NCI-H524 treated with DMSO at 0.1 percent for 48 hours (cell line): ENCODE measurements at regions not wholly inside any gene's neighbourhood (a gene's known extent, or its start where the extent isn't known, plus 50 kb on each side); places are given as distances from the start of the nearest gene placed in this dataset.

ENCODE experiments used
- DNase-seq: peaks from one replicate; lab custom pipeline; 2025; lab: John Stamatoyannopoulos, UW

DNA sequence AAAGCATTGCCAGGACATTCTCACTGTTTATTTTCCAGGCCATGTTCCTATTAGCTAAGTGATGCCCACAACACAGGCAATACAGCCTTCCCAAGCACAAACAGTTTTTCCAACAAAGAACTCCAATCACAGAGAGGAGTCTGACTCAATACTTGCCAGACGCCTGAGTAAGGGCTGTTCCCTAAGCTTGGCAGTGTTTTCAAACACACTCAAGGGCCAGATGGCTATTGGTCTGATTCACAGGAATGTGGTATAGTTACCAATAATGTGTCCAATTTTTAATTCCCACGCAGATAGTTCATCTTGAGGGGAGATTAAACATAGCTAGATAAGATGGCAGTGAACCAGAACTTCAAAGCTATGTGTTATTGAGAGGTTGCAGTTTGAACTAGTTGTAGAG is 381.0 kb downstream of the SNAPC1 start:
- no peak for DNase-seq

DNA sequence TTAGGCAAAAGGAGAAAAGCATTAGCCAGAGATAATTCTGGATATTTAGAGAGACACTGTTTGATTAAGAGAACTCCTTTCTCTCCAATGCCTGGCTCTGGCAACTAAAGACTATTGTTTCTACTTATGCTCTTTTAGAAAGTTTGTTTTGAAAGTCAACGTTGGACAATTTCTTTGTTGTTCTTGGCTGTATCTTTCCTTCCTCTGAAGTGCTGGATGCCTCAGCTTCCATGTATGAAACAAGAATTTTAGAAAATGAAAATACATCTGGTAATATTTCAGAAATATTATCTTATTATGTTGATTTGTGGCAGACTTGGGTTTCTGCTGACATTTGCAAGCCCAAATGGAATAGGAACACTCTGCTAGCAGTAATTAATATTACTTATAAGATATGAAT is 382.6 kb downstream of the SNAPC1 start:
- DNase-seq = no peak

DNA sequence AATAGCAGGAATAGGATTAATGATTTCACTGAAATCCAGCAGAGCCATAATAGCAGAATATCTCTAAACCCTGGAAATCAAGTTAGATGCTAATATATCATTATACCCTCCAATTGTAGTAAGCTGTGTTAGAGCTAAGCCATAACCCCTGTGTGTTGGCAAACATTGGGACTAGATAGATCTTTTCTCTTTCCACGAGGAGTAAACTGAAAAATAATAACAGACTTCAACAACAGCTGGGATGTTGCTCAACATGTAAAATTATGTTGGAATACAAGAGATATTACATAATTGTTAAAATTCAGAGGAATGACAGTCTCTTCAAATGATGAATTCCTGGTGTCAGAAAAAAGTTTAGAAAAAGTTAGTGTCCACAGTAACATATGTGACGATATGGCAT is 383.8 kb downstream of the SNAPC1 start:
- no peak for DNase-seq

DNA sequence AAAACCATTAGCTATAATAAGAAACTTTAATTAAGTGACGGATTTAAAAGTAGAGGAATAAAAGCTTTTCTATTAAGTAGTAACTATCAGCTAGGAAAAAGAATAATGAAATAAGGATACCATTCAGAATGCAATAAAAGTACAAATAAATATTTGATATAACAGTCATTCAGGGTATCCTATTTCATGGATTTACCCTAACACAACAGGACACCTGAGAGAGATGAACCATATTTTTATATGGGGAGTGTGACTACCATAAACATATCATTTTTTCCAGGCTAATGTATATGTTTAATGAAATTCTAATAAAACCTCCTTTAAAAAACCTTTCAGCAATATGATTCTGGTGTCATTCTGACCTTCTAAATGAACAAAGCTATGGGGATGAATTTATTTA is 393.8 kb downstream of the SNAPC1 start:
- DNase-seq = no peak

DNA sequence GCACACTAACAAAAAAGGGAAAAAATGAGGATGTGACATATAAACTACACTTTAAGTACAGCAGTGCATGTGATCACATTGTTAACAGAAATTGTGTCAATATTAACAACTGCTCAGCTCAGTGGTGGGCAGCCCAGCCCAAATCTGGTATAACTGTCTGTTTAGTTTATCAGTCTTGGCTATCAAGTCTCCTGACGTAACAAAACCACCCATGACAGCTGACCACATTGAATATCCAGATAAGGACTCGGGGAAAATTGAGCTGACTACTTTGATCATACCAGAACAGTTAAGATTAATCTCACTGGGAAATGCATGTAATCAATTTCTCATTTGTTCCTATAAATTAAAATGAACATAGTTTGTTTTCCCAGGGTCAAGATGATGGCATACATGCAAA is 396.6 kb downstream of the SNAPC1 start:
- DNase-seq = no peak

DNA sequence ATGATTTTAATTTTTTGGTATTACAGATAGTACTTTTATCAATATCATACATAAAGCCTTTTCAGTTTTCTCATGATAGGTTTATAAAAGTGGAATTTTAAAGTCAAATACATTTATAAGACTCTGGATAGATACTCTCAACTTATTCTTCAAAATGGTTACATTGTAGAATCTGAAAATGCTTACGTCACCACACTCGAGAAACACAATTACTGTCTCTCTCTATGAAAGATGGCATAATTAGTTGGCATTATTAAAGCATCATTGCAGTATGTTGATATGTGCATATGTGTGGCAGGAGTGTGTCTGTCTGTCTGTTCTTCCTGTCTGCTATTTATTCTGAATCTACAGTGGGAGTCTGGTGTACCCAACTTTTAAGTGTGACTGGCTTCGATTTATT is 397.1 kb downstream of the SNAPC1 start:
- DNase-seq = no peak

DNA sequence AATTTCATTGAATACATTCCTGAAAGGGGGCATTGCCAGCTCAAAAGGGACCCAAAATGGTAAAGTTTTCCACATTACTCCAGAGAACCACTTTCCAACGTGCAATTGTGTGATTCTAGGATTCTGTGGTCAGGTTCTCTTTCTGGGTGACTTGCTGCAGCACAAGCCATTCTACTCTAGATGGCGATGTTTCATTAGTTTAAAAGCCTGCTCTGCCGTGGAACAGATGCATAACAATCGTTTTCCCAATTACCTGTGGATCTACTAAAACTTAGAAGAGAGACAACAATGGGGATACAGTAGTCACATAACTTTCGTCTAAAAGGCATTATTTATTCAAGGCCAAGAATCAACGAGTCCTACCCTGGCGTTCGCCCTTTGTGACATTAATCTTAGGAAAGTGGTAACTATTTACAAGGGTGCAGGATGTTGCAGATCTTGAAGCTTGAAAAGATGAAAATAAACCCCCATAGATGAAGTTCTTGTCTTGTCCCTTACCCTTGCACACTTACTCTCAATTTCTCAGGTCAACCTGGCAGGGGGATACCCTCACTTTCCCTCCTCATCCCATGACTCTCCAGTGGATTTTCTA is 400.9 kb downstream of the SNAPC1 start:
- peak; percentile 28 for DNase-seq

DNA sequence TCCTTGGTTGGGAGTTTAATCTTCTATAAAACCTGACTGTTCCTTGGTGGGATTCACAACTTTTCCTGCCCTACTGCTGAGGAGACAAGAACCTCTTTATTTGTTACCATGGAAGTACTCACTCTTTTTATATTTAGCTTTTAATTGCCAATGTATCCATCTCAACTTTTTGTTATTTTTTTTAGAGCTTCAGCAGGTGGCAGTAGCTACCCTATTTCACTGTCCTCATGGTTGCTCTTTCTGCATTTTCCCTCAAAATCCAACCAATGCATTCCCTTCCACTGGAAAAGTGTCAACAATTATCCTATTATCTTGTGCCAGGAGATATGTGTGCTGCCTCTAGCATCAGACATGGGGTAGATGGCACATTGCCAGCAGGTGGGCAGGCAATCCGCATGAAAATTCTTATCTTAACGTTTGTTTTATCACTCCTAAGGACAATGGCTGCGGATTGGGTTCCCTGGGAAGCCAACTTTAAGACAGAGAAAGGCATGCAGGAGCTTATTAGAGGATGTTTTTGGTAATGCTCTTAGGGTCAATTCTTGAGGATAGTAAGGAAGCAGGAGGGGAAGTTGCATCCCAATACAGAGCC is 406.4 kb downstream of the SNAPC1 start:
- no peak for DNase-seq

DNA sequence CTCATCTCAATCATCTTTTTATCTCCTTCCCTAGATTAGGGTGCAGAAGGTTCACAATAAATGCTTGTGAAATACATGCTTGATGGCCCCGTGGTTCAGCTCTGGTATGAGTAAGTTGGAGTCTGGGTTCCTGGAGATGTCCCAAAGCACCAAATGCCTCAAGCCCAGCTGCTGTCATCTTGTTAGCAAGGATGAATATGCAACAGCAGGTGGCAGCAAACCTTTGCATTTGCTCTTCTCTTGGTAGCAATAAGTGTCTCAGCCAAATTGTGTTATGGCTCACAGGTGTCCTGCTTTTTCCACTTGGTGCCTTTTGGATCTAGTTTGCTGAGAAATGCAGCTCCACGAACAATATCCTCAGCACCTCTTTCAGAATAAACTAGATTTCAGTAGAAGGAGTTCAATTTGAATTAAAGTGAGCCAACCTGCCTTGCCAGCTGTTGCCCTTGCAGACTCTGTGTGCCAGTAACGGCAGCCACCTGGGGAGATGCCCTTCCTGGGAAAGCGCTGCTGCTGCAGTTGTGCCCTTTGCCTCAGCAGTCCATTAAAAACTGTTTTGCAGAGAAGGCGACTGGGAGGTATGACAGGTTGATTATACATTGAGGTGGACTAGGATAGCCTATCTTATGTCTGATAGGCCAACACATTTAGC is 417.3 kb downstream of the SNAPC1 start:
- DNase-seq = peak; percentile 70

DNA sequence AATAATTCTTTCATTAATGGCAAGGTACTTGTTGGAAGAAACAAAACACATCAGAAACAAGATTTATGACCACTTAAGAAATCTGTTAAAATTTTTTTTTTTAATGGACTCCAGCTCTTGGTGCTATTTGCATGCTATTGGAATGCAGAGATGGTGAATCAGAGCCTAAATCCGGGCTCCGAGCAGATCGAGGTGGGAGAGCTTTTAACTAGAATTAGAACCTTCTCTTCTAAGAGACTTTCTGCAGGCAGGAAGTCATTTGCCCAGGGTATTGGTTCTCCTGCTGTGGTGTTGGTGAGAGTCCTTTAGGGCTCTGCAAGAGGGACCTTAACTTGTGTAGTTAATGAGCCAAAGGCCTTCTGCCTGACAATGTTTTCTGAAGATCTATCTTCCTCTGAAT is 419.4 kb downstream of the SNAPC1 start:
- DNase-seq = no peak

DNA sequence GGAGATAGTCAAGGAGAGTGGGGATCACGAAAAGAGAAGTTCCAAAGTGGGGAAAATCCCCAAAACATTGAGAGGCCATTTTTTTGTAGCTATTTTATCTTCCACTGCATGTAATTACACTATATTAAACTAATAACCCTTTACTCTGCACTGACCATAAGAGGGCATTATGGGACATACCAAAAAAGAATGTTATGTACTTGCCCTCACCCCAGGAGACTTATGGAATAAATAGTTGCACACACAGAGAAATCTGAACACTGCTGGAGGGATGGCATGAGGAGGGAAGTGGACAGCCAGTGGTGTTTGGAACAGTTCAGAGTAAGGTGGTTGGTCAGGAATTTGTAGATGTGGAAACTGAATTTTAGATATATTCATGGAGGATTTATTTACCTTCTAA is 422.9 kb downstream of the SNAPC1 start:
- DNase-seq = no peak

DNA sequence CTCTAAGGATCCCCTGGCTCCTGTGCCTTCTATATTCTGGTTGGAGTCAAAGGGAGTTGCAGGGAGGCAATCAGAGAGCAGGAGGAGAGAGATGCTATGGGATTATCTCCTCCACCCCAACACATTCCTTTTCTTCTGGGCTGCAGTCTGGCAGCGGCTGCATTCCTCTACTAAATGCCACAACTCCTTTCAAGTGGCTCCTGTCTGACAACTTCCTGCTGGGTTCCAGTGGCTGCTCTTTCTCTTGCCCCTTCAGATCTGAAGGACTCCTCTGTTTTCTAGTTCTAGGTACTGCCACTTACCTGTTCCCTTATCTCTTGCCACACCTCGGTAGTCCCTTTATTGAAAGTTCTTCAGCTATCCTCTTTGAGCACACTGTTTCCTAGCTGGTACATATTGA is 425.0 kb downstream of the SNAPC1 start:
- no peak for DNase-seq

DNA sequence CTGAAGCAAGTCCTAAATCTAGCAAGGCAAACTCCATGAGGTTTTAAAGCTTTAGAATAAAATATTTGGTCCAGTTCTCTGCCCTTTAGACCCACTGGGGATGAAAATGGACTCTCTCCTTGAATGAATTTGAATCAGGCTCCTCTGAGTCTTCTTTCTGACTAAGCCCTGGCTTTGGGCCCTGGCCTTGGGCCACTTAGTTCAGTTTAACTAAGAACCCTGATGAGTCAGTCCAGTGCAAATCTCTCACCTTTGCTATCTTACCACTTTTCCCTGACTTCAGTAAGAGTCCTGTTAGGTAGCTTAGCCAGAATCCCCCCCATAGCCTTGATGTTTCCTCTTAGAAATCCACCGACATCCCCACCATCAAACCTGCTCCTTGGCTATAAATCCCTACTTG is 427.5 kb downstream of the SNAPC1 start:
- no peak for DNase-seq

DNA sequence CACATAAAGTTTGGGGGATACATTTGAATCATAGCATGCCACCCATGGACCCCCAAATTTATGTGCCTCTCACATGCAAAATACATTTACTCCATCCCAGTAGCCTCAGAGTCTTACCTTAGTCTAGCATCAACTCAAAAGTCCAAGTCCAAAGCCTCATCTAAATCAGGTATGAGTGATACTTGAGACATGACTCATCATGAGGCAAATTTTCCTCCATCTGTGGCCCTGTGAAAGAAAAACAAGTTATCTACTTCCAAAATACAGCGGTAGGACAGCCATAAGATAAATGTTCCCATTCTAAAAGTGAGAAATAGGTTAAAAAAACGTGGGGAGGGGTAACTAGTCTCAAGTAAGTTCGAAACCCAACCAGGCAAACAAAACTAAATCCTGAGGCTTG is 444.2 kb downstream of the SNAPC1 start:
- DNase-seq = no peak

DNA sequence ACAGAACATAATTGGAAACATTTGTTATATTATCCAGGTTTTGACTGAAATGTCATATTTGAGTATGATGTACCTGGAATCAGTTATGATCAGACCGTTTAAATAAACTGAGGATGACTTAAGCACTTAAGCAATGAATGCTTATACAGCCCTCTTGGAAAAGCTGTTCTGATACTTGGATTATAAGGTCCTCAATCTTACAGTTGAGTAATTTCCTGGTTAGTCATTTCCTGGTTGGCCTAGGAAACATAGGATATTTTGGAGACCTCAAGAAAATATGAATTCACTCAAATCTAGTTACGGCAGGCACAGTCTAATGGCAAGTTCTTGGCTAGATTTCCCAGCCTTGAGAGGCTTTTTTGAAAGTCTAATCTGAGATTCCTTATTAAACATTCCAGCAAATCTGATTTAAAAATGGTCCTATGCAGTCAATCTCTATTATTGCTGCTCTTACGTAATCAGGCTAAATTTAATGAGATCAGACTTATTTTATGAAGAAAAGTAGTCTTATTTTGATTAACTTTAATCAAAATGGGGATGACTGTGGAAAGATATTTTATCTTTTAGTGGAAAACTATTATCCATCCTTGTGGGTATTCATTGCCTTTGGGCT is 447.2 kb downstream of the SNAPC1 start:
- DNase-seq = no peak

DNA sequence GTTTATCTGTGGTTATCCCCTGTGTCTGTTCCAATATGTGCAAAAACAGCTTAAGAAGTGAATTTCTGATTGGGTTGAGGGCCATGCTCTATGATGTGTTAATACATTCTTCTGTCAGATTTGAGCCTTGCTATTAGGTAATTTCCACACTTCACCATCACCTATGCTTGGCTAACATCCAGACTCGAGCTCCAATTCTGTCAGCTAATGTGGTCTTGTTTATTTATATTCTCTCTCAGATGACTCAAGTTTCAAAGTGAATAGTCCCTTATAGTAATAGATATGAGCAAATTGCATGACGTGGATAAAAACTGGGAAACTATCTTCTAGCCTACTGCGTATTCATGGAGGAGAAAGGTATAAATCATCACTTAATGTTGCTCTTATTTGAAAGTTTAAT is 451.3 kb downstream of the SNAPC1 start:
- DNase-seq = no peak

DNA sequence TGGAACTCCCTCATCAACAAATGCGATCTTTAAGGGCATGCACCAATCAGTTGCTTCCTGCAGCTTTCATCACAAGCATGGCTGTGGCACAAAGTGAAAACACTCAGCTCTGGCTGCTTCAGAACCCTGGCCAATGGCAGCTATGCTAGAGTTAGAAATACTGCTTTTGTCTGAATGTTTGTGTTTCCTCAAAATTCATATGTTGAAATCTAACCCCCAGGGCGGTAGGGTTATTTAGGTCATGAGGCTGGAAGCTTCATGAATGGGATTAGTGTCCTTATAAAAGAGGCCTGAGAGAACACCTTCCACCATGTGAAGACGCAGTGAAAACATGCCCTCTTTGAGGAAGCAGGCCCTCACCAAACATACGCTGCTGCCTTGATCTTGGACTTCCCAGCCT is 453.9 kb downstream of the SNAPC1 start:
- DNase-seq = no peak

DNA sequence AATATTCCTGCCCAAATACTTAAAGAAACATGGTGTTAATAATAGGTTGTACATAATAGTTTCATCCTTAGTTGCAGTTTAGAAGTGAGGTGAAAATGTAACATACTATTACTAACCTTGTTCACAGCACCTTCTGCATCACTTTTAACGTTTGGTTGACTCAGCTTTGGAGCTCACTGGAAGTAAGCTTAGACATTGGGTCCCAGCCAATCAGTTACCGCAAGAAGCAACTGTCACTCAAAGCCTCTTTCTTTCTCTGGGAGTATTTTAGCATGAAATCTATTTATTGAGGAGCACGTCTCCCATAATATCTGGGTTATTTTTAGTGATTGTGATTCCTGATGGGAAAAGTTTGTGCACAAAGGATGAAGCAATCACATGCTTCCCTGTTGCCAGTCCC is 472.6 kb downstream of the SNAPC1 start:
- DNase-seq = no peak

DNA sequence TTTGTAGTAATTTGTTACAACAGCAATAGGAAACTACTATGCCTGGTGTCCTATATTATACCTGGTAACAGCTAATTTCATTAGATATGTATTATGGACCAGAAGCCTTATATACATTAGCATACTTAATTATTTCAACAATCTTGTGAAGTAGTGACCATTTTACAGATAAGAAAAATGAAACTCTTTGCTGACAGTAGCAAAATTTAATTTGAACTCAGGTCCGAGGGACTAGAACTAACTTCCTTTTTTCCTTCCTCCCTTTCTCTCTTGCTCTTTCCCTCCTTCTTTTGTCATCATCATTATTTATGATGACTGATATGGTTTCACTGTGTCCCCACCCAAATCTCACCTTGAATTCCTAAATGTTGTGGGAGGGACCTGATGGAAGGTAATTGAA is 482.0 kb downstream of the SNAPC1 start:
- no peak for DNase-seq

DNA sequence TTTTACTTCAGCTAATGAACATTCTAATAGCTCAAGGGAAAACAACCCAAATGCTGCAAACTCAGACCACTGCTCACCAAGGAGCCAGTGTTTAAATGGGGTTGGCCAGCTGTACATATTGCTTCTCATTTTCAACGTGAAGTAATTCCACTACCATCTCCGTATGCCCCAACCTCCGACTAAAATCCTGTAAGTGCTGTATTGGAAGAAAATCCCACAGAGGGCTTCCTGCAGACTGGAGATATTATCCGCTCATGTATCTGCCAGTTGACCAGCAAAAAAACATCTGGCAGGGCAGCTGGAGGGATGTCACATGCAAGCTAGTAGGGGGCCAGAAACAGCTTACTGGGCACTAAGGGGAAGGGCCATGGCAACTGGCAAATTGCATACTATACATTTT is 485.0 kb downstream of the SNAPC1 start:
- no peak for DNase-seq

DNA sequence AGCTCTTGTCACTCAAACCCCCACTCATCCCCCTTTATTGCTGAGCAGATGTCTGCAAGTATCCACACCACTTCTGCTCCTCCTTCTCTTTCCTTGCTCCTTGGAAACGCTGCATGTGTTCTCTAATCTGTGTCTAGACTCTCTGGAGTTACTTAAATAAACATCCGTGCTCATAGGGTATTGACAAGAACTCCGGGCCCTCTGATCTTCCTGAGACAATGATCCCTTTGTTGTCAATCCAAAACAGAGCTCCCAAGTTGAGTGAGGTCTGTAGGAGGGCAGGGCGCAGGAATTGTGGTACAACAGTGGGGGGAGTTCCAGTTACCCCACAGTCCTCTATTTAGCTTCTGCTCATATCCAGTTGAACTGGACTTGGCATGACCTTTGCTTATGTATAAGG is 489.0 kb downstream of the SNAPC1 start:
- DNase-seq = no peak

DNA sequence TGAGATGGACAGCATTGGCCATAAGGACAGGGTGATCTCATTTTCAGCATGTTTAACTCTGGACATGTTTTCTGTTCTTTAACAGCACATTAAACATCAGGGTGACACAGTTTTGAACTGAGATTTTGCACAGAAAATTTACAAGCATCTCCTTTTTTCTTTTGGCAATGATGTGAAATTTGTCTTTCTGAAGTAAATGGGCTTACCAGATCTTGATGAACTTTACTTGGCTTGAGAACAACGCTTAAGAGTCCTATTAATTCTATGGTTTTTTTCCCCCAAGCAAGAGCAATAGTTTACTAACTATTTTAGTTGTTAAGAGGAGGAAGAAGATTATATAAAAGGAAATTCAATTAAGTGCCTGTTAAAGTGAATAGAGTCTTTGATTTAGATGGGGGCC is 491.0 kb downstream of the SNAPC1 start:
- no peak for DNase-seq

DNA sequence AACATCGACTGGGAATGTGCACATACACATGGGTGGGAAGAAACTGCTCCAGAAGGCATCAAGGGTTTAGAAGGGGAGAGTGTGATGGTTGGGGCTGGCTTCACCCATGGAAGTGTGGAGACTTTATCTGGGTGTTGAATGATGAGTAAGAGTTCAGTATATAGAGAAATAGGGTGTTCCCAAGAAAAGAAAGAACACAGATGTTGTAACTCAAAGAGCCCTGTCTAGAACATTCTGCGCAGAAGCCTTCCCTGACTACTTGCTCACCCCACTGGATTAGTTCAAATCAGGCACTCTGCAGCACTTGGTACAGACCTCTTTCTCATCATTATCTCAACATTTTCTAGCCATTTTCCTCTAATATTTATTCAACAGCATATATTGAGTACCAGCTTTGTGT is 491.7 kb downstream of the SNAPC1 start:
- DNase-seq = no peak

DNA sequence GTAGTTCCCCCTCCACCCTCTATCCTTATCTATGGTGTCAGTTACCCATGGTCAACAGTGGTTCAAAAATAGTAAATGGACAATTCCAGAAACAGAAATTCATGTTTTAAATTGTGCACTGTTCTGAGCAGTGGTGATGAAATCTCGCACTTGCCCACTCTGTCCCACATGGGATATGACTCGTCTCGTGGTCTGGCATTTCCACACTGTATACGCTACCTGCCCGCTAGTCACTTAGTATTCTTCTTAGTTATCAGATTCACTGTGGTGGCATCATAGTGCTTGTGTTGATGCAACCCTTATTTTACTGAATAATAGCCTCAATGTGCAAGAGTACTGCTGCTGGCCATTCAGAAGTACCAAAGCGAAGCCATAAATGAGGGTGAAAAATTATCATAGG is 507.0 kb downstream of the SNAPC1 start:
- no peak for DNase-seq
